Ureter (tissue), 1 donor: ENCODE measurements at regions not wholly inside any gene's neighbourhood (a gene's known extent, or its start where the extent isn't known, plus 50 kb on each side); places are given as distances from the start of the nearest gene placed in this dataset.
A peak's percentile ranks its signal among the peaks of the same experiment; 100 is the strongest.

Experiments used
- DNase-seq: peaks from one replicate; pipeline ENCODE4 v3.0.0-alpha.2; 2020; ENCODE audit warnings: low spot score
- donor health status: DM: yes; HTN: yes; CAD: no.

DNA sequence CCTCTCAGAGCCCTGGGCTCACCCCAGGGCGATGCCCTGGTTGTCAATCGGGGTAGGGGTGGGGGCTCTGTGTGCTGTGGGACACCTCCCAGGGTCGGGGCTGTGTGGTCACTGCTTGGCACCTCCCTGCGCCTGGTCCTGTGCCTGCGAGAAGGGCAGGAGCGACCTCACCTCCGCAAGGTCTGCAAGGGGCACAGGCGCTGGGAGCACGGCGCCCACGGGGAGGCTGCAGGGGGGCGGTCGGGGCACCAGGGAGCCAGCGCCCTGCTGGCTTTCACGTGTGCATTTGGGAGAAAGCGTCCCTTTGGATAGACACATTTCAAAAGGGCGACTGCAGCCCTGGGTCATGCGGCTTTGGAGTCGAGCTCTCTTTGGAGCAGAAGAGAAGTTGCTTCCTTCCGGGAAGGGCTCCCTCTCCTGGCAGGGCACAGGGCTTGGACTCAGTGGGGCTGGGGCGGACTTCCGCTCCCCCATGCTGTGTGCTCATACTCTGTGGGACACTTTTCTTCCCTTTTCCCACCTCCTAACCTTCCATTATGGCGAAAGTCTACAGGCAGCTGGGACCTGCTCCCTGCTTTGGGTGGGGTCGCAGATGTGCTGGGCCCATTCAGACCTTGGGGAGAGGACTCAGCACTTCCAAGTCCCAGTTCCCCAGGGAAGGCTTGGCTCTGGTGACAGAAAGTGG is 52.9 kb upstream of the SLC28A3 start:
- no peak for DNase-seq

DNA sequence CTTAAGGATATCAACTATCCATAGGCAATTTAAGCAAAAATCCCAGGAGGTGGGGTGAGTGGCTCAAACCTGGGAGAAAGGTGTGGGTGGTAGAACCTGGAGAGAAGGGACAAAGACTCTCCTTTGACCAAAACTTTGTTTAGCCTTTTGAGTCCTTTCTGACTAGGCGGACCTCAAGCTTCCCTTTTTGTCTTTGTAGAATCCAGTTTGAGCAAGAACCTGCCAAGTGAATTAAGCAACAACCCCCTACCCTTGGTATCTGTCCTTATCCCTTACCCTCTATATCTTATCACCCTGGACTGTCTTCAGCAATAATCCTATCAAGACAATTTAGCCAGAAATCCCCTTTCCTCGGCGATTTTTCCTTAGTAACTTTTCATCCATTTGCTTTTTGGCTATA is 53.5 kb upstream of the SLC28A3 start:
- DNase-seq: no peak

- peak; percentile 79 for DNase-seq
Measured at GRCh38 chr9:84397151-84397728, 56.7 kb upstream of the SLC28A3 start.

GRCh38 chr9:84397822-84398221 is 57.3 kb upstream of the SLC28A3 start:
- DNase-seq: no peak

GRCh38 chr9:84402517-84402916 is 62.0 kb upstream of the SLC28A3 start:
- no peak for DNase-seq

DNA sequence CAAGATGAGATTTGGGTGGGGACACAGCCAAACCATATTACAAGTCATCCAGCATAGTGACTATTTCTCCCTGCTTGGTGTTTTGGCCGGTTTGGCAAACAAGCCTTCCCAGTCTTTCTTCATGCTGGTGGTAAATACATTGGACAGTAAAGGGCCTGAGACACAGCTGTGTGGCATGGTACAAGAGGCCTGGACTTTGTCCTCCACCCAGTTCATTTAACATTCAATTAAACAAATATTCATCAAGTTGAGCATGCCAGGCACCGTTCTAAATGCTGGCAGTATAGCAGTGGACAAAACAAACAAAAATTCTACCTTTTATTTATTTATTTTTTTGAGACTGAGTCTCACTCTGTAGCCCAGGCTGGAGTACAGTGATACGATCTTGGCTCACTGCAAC is 62.7 kb upstream of the SLC28A3 start:
- DNase-seq: no peak

DNA sequence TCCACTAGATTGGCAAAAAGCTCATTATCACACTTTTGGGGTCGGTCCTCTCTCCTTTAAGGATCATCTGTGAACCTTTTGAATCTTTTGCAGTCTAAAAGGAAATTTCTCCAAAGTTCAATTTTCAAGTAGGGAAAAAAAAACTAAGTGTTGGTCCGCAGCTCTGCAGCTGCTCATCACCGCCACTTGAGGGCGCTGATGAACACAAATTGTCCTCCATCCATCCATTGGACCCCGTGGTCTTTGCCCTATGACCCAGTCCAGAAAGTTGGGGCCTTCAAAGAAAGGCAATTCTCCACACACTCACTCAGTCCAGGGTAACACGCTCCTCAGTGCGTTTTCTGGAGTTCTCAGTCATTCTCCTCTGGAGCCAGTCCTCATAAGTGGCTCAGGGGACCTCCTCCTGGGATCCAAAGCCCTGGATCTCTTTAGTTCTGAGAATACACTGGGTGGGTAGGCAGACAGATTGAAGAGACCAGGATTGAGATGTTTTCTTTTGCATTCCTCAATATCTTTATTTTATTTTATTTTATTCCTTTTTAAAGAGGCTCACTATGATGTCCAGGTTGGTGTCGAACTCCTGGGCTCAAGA is 63.6 kb upstream of the SLC28A3 start:
- no peak for DNase-seq

- DNase-seq: no peak
Measured at GRCh38 chr9:84405667-84406066, 65.1 kb upstream of the SLC28A3 start.

DNA sequence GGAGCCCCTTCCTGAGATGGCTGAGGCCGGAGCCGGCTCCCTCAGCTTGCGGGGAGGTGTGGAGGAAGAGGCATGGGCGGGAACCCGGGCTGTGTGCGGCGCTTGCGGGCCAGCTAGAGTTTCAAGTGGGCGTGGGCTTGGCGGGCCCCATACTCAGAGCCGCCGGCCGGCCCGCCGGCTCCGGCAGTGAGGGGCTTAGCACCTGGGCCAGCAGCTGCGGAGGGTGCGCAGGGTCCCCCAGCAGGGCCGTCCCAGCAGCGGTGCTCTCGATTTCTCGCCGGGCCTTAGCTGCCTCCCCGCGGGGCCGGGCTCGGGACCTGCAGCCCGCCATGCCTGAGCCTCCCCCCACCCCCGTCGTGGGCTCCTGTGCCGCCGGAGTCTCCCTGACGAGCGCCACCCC is 67.9 kb upstream of the SLC28A3 start:
- no peak for DNase-seq

GRCh38 chr9:84411683-84412267 is 71.2 kb upstream of the SLC28A3 start:
- DNase-seq: no peak

GRCh38 chr9:84412654-84413053 is 72.1 kb upstream of the SLC28A3 start:
- no peak for DNase-seq

GRCh38 chr9:84413301-84413700 is 72.7 kb upstream of the SLC28A3 start:
- DNase-seq: no peak

GRCh38 chr9:84419031-84419602 is 78.6 kb upstream of the SLC28A3 start:
- DNase-seq: no peak

DNA sequence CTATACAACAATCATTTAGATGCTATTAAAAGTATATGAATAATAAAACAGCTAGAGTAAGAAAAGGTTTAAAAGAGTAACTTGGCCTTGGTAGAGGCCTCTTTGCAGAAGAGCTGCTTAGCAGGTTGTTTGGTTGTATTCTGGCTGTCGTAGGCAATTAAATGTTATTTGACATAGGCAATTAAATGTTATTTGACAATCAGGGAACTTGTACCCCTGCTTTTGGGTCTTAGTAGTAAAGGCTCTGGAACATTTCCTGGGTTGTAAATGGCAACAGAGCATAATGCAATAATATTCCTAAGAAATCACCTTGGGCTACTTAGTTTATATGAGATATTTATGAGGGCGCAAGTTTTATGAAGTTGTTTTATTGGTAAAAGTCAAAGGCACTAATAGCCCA is 84.4 kb upstream of the SLC28A3 start:
- DNase-seq: no peak

DNA sequence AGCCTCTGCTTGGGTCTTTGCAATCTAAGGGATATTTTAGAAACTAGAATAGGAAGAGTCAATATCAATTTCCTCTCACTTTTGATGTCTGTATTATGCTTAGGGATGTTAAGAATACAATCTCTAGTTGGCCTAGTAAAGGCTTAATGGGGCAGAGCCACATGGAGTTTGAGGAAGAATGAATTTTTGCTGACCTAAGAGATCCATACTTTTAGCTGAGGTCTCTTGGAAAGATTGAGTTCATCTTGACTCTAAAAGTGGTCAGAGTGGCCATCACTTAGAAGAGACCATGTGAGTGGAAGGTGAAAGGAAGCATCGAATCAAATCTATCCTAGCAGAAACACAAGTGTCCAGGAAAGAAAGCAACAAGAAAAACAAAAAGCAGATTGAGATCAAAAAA is 92.2 kb upstream of the SLC28A3 start:
- no peak for DNase-seq

GRCh38 chr9:84435902-84436301 is 95.3 kb upstream of the SLC28A3 start:
- no peak for DNase-seq

- no peak for DNase-seq
Measured at GRCh38 chr9:84436386-84437109, 96.0 kb upstream of the SLC28A3 start.

- DNase-seq: no peak
Measured at GRCh38 chr9:84438391-84438790, 97.8 kb upstream of the SLC28A3 start.

- DNase-seq: no peak
Measured at GRCh38 chr9:84439250-84439649, 98.7 kb upstream of the SLC28A3 start.

- DNase-seq: no peak
Measured at GRCh38 chr9:84442712-84443111, 102.2 kb upstream of the SLC28A3 start.

DNA sequence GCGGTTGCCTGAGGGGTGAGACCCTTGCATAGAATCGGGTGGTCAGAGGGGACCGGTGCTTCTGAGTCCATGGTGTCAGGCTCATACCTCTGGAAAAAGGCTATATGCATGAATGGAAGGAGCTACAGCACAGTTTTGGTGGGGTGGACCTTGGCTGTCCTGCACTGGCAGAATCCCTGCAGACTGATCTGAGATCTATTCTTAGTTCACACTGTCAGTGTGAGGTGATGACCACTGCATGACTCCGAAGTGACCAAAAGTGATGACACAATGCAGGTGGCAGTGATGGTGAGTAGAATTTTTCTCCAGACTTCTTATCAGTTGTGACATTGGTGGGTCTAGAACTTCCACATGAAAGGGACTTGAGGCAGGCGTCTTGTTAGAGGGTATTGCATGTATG is 105.2 kb upstream of the SLC28A3 start:
- DNase-seq: no peak

DNA sequence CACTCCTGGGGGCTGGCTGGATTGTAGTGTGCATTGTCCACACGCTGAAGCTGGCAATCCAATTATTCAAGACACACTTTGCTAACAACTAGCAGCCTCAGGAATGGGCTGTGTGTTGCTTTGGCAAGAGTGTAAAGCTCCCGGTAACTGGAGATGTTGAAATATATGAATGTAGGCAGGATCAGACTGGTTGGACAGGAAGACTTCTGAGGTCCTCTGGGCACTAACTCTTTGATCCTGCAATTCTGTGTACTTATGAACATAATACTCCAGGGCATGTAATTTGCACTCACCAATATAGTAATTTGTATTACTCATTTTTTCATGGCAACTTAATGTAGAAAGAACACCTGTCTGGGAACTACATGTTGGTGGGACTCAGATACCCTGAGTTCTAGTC is 106.7 kb upstream of the SLC28A3 start:
- DNase-seq: no peak
